ENCODE measurements at regions not wholly inside any gene's neighbourhood (a gene's known extent, or its start where the extent isn't known, plus 50 kb on each side); places are given as distances from the start of the nearest gene placed in this dataset.

GRCh38 chr7:10803720-10804119, 170.0 kb upstream of the PHF14 start:
- no peak overlapping the region for H3K9ac ChIP-seq (ENCODE audit: low read length)
- H3K9me2 ChIP-seq (ENCODE audit: low read depth, low read length), result no peaks in the 10 kb centered on the region
- no peaks in the 10 kb centered on the region for H3K4me1 ChIP-seq (ENCODE audit: insufficient read depth, low read length, severe bottlenecking)
- no peak overlapping the region for H3K4me2 ChIP-seq (ENCODE audit: low read length)
- no peaks in the 10 kb centered on the region for H3K9me3 ChIP-seq (ENCODE audit: low read length)
- H3K27me3 ChIP-seq (ENCODE audit: insufficient read depth, low read length), result no peaks in the 10 kb centered on the region
- H2AFZ ChIP-seq (ENCODE audit: low read length), result no peak overlapping the region
- no peaks in the 10 kb centered on the region for H4K20me1 ChIP-seq (ENCODE audit: insufficient read depth, low read length)
- no peak for TF ChIP-seq EZH2 (IDR thresholded peaks at IDR 0.05; ENCODE audit: borderline replicate concordance, low read length)
- no peak for TF ChIP-seq CTCF (IDR thresholded peaks at IDR 0.05; ENCODE audit: low read length)
- H3K4me3 ChIP-seq (ENCODE audit: low read depth, low read length, poor library complexity, severe bottlenecking), result no peak overlapping the region
- no peaks in the 10 kb centered on the region for H3K79me2 ChIP-seq (ENCODE audit: insufficient read depth, low read length)
- H3F3A ChIP-seq (ENCODE audit: insufficient read depth, low read length), result no peaks in the 10 kb centered on the region
- H3K36me3 ChIP-seq (ENCODE audit: insufficient read depth, low read length), result no peaks in the 10 kb centered on the region
- no peak overlapping the region for H3K27ac ChIP-seq (ENCODE audit: low read depth, low read length, poor library complexity, severe bottlenecking)

DNA sequence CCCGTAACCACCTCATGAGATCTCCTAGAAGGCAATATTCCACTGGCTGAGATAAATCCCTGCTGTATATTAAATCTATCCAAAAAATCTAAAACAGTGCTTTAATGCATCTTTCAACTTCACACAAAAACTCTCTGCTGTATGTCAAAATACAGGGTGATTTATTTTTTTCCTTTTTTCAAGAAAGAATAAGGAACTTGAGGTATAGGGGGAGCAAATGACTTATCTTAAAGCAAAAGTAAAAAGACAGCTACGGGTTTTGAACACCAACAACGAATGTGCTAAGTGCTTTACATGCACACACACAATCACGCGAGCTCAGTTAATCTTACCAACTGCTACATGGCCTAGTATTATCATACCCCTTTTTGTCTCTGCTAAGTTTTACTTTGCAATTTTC, 168.9 kb upstream of the PHF14 start:
- H3K9me3 ChIP-seq (ENCODE audit: low read length), result no peaks in the 10 kb centered on the region
- TF ChIP-seq EZH2 (IDR thresholded peaks at IDR 0.05; ENCODE audit: borderline replicate concordance, low read length), result no peak
- H2AFZ ChIP-seq (ENCODE audit: low read length), result no peak overlapping the region
- no peaks in the 10 kb centered on the region for H3K27me3 ChIP-seq (ENCODE audit: insufficient read depth, low read length)
- H3K27ac ChIP-seq (ENCODE audit: low read depth, low read length, poor library complexity, severe bottlenecking), result no peak overlapping the region
- H4K20me1 ChIP-seq (ENCODE audit: insufficient read depth, low read length), result no peaks in the 10 kb centered on the region
- H3K4me1 ChIP-seq (ENCODE audit: insufficient read depth, low read length, severe bottlenecking), result no peaks in the 10 kb centered on the region
- H3K9me2 ChIP-seq (ENCODE audit: low read depth, low read length), result no peaks in the 10 kb centered on the region
- H3K4me2 ChIP-seq (ENCODE audit: low read length), result no peak overlapping the region
- no peaks in the 10 kb centered on the region for H3K36me3 ChIP-seq (ENCODE audit: insufficient read depth, low read length)
- H3K79me2 ChIP-seq (ENCODE audit: insufficient read depth, low read length), result no peaks in the 10 kb centered on the region
- no peak overlapping the region for H3K4me3 ChIP-seq (ENCODE audit: low read depth, low read length, poor library complexity, severe bottlenecking)
- no peak overlapping the region for H3K9ac ChIP-seq (ENCODE audit: low read length)
- no peaks in the 10 kb centered on the region for H3F3A ChIP-seq (ENCODE audit: insufficient read depth, low read length)

DNA sequence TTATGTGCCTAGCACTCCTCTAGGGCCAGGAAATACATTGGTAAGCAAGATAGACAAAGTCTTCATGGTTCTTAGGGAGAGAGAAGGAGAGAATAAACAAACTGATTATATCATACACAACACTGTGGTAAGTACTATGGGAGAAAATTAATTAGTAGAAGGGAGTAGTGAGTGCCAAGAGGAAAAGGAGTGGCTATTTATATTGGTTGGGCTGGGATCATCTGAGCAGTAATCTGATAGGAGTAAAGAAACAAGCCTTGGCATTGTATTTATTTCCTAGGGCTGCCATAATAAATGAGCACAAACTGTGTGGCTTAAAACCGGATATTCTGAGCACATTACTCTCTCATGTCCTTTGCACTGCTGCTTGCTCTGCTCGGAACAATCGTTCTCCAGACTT, 158.1 kb upstream of the PHF14 start:
- Histone ChIP-seq H3K36me3 (ENCODE audit: insufficient read depth, low read length) (no peaks in the 10 kb centered on the region), H4K20me1 (ENCODE audit: insufficient read depth, low read length) (no peaks in the 10 kb centered on the region), H3K79me2 (ENCODE audit: insufficient read depth, low read length) (no peaks in the 10 kb centered on the region), H3K27ac (ENCODE audit: low read depth, low read length, poor library complexity, severe bottlenecking) (no peak overlapping the region), H2AFZ (ENCODE audit: low read length) (no peak overlapping the region), H3K9ac (ENCODE audit: low read length) (no peak overlapping the region), H3K27me3 (ENCODE audit: insufficient read depth, low read length) (no peaks in the 10 kb centered on the region), H3K9me3 (ENCODE audit: low read length) (no peaks in the 10 kb centered on the region), H3F3A (ENCODE audit: insufficient read depth, low read length) (no peaks in the 10 kb centered on the region), H3K4me3 (ENCODE audit: low read depth, low read length, poor library complexity, severe bottlenecking) (no peak overlapping the region), H3K4me2 (ENCODE audit: low read length) (no peak overlapping the region), H3K9me2 (ENCODE audit: low read depth, low read length) (no peaks in the 10 kb centered on the region), H3K4me1 (ENCODE audit: insufficient read depth, low read length, severe bottlenecking) (no peaks in the 10 kb centered on the region)
- TF ChIP-seq CTCF (IDR thresholded peaks at IDR 0.05; ENCODE audit: low read length) (no peak), EZH2 (IDR thresholded peaks at IDR 0.05; ENCODE audit: borderline replicate concordance, low read length) (no peak)

DNA sequence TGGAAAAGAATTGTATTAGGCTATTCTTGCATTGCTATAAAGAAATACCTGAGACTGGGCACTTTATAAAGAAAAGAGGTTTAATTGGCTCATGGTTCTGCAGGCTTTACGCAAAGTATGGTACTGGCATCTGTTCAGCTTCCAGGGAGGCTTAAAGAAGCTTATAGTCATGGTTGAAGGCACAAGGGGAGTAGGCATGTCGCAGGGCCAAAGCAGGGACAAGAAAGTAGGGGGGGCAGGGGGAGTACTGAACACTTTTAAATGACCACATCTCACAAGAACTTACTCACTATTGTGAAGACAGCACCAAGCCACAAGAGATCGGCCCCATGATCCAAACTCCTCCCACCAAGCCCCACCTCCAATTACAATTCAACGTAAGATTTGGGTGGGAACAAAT, 152.5 kb upstream of the PHF14 start:
- Histone ChIP-seq H3K4me3 (ENCODE audit: low read depth, low read length, poor library complexity, severe bottlenecking) (no peak overlapping the region), H3K9ac (ENCODE audit: low read length) (no peak overlapping the region), H3K36me3 (ENCODE audit: insufficient read depth, low read length) (no peaks in the 10 kb centered on the region), H3K79me2 (ENCODE audit: insufficient read depth, low read length) (no peaks in the 10 kb centered on the region), H3F3A (ENCODE audit: insufficient read depth, low read length) (no peaks in the 10 kb centered on the region), H2AFZ (ENCODE audit: low read length) (no peak overlapping the region), H3K9me2 (ENCODE audit: low read depth, low read length) (no peaks in the 10 kb centered on the region), H3K27ac (ENCODE audit: low read depth, low read length, poor library complexity, severe bottlenecking) (no peak overlapping the region), H4K20me1 (ENCODE audit: insufficient read depth, low read length) (no peaks in the 10 kb centered on the region), H3K4me1 (ENCODE audit: insufficient read depth, low read length, severe bottlenecking) (no peaks in the 10 kb centered on the region), H3K9me3 (ENCODE audit: low read length) (no peaks in the 10 kb centered on the region), H3K27me3 (ENCODE audit: insufficient read depth, low read length) (no peaks in the 10 kb centered on the region), H3K4me2 (ENCODE audit: low read length) (no peak overlapping the region)
- TF ChIP-seq EZH2 (IDR thresholded peaks at IDR 0.05; ENCODE audit: borderline replicate concordance, low read length), result no peak
- TF ChIP-seq CTCF (IDR thresholded peaks at IDR 0.05; ENCODE audit: low read length), result no peak

Data from OCI-LY1 (cell line).